ENCODE measurements at regions not wholly inside any gene's neighbourhood (a gene's known extent, or its start where the extent isn't known, plus 50 kb on each side); places are given as distances from the start of the nearest gene placed in this dataset.

DNA sequence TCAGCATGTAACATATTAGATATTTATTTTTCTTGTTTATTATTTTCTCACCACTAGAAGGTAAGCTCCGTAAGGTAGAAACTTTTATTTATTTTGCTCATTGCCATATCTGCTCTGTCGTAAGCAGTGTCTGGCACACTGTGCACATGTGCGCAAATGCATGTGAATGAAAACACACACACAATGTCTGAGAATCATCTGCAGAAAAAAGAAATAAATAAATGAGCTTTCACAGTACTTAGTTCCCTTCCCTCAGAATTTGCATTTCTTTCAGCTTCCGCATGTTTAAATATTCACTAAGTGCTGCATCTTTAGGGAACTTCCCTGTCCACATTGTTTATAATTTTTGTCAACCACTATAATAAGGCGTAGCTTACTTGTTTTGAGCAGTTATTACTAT, 963.0 kb upstream of the PABPC4L start:
- Histone ChIP-seq H3K27me3 (ENCODE audit: insufficient read depth, low read length, poor library complexity) (no peaks in the 10 kb centered on the region), H3K79me1 (ENCODE audit: low read length) (no peaks in the 10 kb centered on the region), H3K4me2 (ENCODE audit: low read length) (no peak overlapping the region), H4K8ac (ENCODE audit: low read depth, low read length) (no peak overlapping the region), H2BK15ac (replicated peaks; ENCODE audit: low read depth) (no peak overlapping the region), H2BK120ac (ENCODE audit: low read depth, low read length) (no peak overlapping the region), H3K9ac (ENCODE audit: low read length) (no peak overlapping the region), H3K4ac (ENCODE audit: low read depth, low read length) (no peak overlapping the region), H3K27ac (ENCODE audit: low read depth, low read length) (no peak overlapping the region), H3K23ac (ENCODE audit: low read length) (no peak overlapping the region), H2BK5ac (ENCODE audit: low read length) (no peak overlapping the region), H3K79me2 (ENCODE audit: control insufficient read depth, insufficient read depth, low read length) (no peaks in the 10 kb centered on the region), H3K4me1 (ENCODE audit: control insufficient read depth, low read depth, low read length) (no peaks in the 10 kb centered on the region), H4K5ac (ENCODE audit: low read length) (no peak overlapping the region), H2AK5ac (ENCODE audit: low read length) (no peak overlapping the region), H3K18ac (ENCODE audit: low read length) (no peak overlapping the region), H3K4me3 (ENCODE audit: low read length) (no peak overlapping the region), H3K56ac (ENCODE audit: low read length) (no peak overlapping the region), H3K36me3 (ENCODE audit: control insufficient read depth, insufficient read depth, low read length) (no peaks in the 10 kb centered on the region)
- WGBS (ENCODE audit: extremely low coverage, insufficient coverage, low lambda C conversion rate) = no CpG with 5 or more reads among the region's 5 CpGs
- no peak for DNase-seq

DNA sequence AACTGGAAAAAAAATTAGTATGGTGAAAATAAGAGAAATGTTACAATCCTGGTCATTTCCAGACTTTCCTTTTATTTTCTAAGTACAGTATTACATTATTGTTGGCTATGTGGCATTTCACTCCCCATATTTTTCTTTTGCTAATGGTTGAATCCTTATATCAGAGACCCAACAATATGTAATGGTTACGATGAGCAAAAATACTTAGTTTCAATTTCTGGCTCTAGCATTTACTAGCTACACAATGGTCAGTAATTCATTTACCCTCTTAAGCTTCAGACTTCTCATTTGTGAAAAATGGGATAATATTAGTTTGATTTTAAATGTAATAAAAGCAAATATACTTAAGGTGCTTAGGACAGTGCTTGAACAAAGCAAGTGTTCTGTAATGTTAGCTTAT, 942.9 kb upstream of the PABPC4L start:
- no peaks in the 10 kb centered on the region for H3K79me1 ChIP-seq (ENCODE audit: low read length)
- H3K4me2 ChIP-seq (ENCODE audit: low read length) = no peak overlapping the region
- no peak overlapping the region for H4K5ac ChIP-seq (ENCODE audit: low read length)
- WGBS (ENCODE audit: extremely low coverage, insufficient coverage, low lambda C conversion rate) = no CpG with 5 or more reads among the region's 1 CpG
- no peaks in the 10 kb centered on the region for H3K79me2 ChIP-seq (ENCODE audit: control insufficient read depth, insufficient read depth, low read length)
- H2BK120ac ChIP-seq (ENCODE audit: low read depth, low read length) = no peak overlapping the region
- H3K18ac ChIP-seq (ENCODE audit: low read length) = no peak overlapping the region
- no peak overlapping the region for H2AK5ac ChIP-seq (ENCODE audit: low read length)
- H3K4me1 ChIP-seq (ENCODE audit: control insufficient read depth, low read depth, low read length) = no peaks in the 10 kb centered on the region
- H3K27ac ChIP-seq (ENCODE audit: low read depth, low read length) = no peak overlapping the region
- H3K4ac ChIP-seq (ENCODE audit: low read depth, low read length) = no peak overlapping the region
- H4K8ac ChIP-seq (ENCODE audit: low read depth, low read length) = no peak overlapping the region
- H3K36me3 ChIP-seq (ENCODE audit: control insufficient read depth, insufficient read depth, low read length) = no peaks in the 10 kb centered on the region
- no peak overlapping the region for H3K56ac ChIP-seq (ENCODE audit: low read length)
- no peak overlapping the region for H3K4me3 ChIP-seq (ENCODE audit: low read length)
- no peak for DNase-seq
- no peak overlapping the region for H3K23ac ChIP-seq (ENCODE audit: low read length)
- no peak overlapping the region for H2BK5ac ChIP-seq (ENCODE audit: low read length)
- H2BK15ac ChIP-seq (replicated peaks; ENCODE audit: low read depth) = no peak overlapping the region
- H3K9ac ChIP-seq (ENCODE audit: low read length) = no peak overlapping the region
- H3K27me3 ChIP-seq (ENCODE audit: insufficient read depth, low read length, poor library complexity) = no peaks in the 10 kb centered on the region

DNA sequence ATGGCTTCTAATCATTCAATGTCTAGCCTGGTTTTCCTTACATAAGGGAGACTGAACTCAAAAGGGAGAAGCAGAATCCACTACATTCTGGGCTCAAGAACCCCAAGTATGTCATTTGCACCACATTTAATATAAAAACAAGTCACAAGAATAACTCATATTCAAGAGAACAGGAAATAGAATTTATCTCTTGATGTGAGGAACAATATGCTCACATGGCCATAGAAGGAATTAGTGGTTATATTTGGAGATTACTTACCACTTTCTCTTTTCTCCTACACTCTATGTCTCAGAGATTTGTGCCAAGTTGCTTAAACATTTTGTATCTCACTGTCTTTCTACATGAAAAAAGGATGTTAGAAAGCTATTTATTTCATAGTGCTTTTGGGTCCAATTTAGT, 922.6 kb upstream of the PABPC4L start:
- H3K27me3 ChIP-seq (ENCODE audit: insufficient read depth, low read length, poor library complexity) = no peaks in the 10 kb centered on the region
- H2BK15ac ChIP-seq (replicated peaks; ENCODE audit: low read depth) = no peak overlapping the region
- H3K9ac ChIP-seq (ENCODE audit: low read length) = no peak overlapping the region
- H3K18ac ChIP-seq (ENCODE audit: low read length) = no peak overlapping the region
- H2BK5ac ChIP-seq (ENCODE audit: low read length) = no peak overlapping the region
- no peak overlapping the region for H3K4me2 ChIP-seq (ENCODE audit: low read length)
- H3K79me1 ChIP-seq (ENCODE audit: low read length) = no peaks in the 10 kb centered on the region
- H3K23ac ChIP-seq (ENCODE audit: low read length) = no peak overlapping the region
- no peak overlapping the region for H2BK120ac ChIP-seq (ENCODE audit: low read depth, low read length)
- H3K4ac ChIP-seq (ENCODE audit: low read depth, low read length) = no peak overlapping the region
- H3K79me2 ChIP-seq (ENCODE audit: control insufficient read depth, insufficient read depth, low read length) = no peaks in the 10 kb centered on the region
- H4K5ac ChIP-seq (ENCODE audit: low read length) = no peak overlapping the region
- no peaks in the 10 kb centered on the region for H3K36me3 ChIP-seq (ENCODE audit: control insufficient read depth, insufficient read depth, low read length)
- H4K8ac ChIP-seq (ENCODE audit: low read depth, low read length) = no peak overlapping the region
- no peak overlapping the region for H3K27ac ChIP-seq (ENCODE audit: low read depth, low read length)
- DNase-seq = no peak
- no peak overlapping the region for H2AK5ac ChIP-seq (ENCODE audit: low read length)
- no peak overlapping the region for H3K4me3 ChIP-seq (ENCODE audit: low read length)
- H3K4me1 ChIP-seq (ENCODE audit: control insufficient read depth, low read depth, low read length) = no peaks in the 10 kb centered on the region
- H3K56ac ChIP-seq (ENCODE audit: low read length) = no peak overlapping the region

DNA sequence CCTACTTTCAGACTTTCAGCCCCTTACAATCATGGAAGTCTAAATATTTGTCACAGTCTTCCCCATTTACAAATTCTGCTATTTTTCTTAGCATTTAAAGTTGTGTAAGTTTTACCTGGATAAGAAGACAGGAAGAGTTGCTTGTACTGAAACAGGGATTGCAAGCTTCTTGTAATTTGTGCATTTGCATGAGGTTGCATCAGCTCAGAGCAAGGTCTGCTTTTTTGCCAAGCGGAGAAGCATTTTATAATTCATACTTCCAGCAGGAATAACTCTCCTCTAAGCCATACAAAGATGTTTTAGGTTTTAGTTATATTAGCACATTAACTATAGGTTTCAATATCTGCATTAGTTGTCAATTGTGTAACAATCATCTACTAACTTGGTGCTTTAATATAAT, 922.0 kb upstream of the PABPC4L start:
- no peak overlapping the region for H3K56ac ChIP-seq (ENCODE audit: low read length)
- no peak overlapping the region for H3K4ac ChIP-seq (ENCODE audit: low read depth, low read length)
- H3K27ac ChIP-seq (ENCODE audit: low read depth, low read length) = no peak overlapping the region
- no peak overlapping the region for H2BK5ac ChIP-seq (ENCODE audit: low read length)
- no peak overlapping the region for H2BK15ac ChIP-seq (replicated peaks; ENCODE audit: low read depth)
- WGBS (ENCODE audit: extremely low coverage, insufficient coverage, low lambda C conversion rate) = no CpG with 5 or more reads among the region's 1 CpG
- no peak overlapping the region for H3K18ac ChIP-seq (ENCODE audit: low read length)
- H3K4me2 ChIP-seq (ENCODE audit: low read length) = no peak overlapping the region
- H3K27me3 ChIP-seq (ENCODE audit: insufficient read depth, low read length, poor library complexity) = no peaks in the 10 kb centered on the region
- no peak overlapping the region for H3K9ac ChIP-seq (ENCODE audit: low read length)
- no peaks in the 10 kb centered on the region for H3K4me1 ChIP-seq (ENCODE audit: control insufficient read depth, low read depth, low read length)
- H4K8ac ChIP-seq (ENCODE audit: low read depth, low read length) = no peak overlapping the region
- no peak overlapping the region for H3K4me3 ChIP-seq (ENCODE audit: low read length)
- no peaks in the 10 kb centered on the region for H3K36me3 ChIP-seq (ENCODE audit: control insufficient read depth, insufficient read depth, low read length)
- no peak overlapping the region for H3K23ac ChIP-seq (ENCODE audit: low read length)
- peak; percentile 27 for DNase-seq
- H4K5ac ChIP-seq (ENCODE audit: low read length) = peak overlapping the region; percentile 56
- no peaks in the 10 kb centered on the region for H3K79me1 ChIP-seq (ENCODE audit: low read length)
- H2AK5ac ChIP-seq (ENCODE audit: low read length) = no peak overlapping the region
- H2BK120ac ChIP-seq (ENCODE audit: low read depth, low read length) = no peak overlapping the region
- H3K79me2 ChIP-seq (ENCODE audit: control insufficient read depth, insufficient read depth, low read length) = no peaks in the 10 kb centered on the region

DNA sequence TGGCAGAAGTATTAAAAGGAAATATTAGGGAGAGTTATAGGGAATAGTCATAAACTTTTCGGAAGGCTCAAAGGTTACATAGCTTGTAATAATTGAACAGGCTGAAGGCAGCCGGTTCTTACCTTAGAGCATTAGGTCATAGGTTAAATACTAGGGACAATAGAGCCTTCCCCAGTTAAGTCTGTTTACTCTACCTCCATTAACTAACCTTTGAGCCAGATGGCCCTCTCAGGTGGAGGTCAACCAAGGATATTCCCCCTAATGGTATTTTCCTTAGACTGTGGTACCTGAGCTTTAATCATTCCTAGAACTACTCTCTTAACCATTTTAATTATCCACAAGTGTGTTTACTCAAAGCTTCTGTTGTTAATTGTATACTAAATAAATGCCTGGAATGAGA, 920.9 kb upstream of the PABPC4L start:
- Histone ChIP-seq H3K27me3 (ENCODE audit: insufficient read depth, low read length, poor library complexity) (no peaks in the 10 kb centered on the region), H3K27ac (ENCODE audit: low read depth, low read length) (no peak overlapping the region), H3K18ac (ENCODE audit: low read length) (no peak overlapping the region), H2BK15ac (replicated peaks; ENCODE audit: low read depth) (no peak overlapping the region), H2BK120ac (ENCODE audit: low read depth, low read length) (no peak overlapping the region), H3K79me1 (ENCODE audit: low read length) (no peaks in the 10 kb centered on the region), H3K9ac (ENCODE audit: low read length) (no peak overlapping the region), H3K4me3 (ENCODE audit: low read length) (no peak overlapping the region), H3K4ac (ENCODE audit: low read depth, low read length) (no peak overlapping the region), H2BK5ac (ENCODE audit: low read length) (no peak overlapping the region), H3K4me1 (ENCODE audit: control insufficient read depth, low read depth, low read length) (no peaks in the 10 kb centered on the region), H3K56ac (ENCODE audit: low read length) (no peak overlapping the region), H4K5ac (ENCODE audit: low read length) (no peak overlapping the region), H4K8ac (ENCODE audit: low read depth, low read length) (no peak overlapping the region), H2AK5ac (ENCODE audit: low read length) (no peak overlapping the region), H3K4me2 (ENCODE audit: low read length) (no peak overlapping the region), H3K23ac (ENCODE audit: low read length) (no peak overlapping the region), H3K79me2 (ENCODE audit: control insufficient read depth, insufficient read depth, low read length) (no peaks in the 10 kb centered on the region), H3K36me3 (ENCODE audit: control insufficient read depth, insufficient read depth, low read length) (no peaks in the 10 kb centered on the region)
- no CpG with 5 or more reads among the region's 2 CpGs for WGBS (ENCODE audit: extremely low coverage, insufficient coverage, low lambda C conversion rate)
- DNase-seq = no peak

DNA sequence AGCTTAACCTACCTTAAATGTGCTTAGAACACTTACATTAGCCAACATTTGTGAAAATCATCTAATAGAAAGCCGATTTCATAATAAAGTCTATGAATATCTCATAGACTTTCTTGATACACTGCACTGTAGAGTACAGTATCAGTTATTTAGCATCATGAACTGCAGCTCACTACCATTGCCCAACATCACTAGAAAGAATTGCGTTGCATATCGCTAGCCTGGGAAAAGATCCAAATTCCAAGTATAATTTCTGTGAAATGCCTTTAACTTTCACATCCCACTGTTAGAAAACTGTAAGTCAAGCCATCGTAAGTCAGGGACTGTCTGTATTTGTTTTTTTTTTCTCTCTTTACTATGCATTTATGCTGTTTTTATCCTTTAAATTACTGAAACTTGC, 918.6 kb upstream of the PABPC4L start:
- no peaks in the 10 kb centered on the region for H3K27me3 ChIP-seq (ENCODE audit: insufficient read depth, low read length, poor library complexity)
- no peak overlapping the region for H4K5ac ChIP-seq (ENCODE audit: low read length)
- H3K79me2 ChIP-seq (ENCODE audit: control insufficient read depth, insufficient read depth, low read length) = no peaks in the 10 kb centered on the region
- H3K56ac ChIP-seq (ENCODE audit: low read length) = no peak overlapping the region
- no peak overlapping the region for H3K4me2 ChIP-seq (ENCODE audit: low read length)
- H2BK5ac ChIP-seq (ENCODE audit: low read length) = no peak overlapping the region
- no peak overlapping the region for H3K23ac ChIP-seq (ENCODE audit: low read length)
- no peak overlapping the region for H3K4ac ChIP-seq (ENCODE audit: low read depth, low read length)
- no peaks in the 10 kb centered on the region for H3K36me3 ChIP-seq (ENCODE audit: control insufficient read depth, insufficient read depth, low read length)
- no peaks in the 10 kb centered on the region for H3K79me1 ChIP-seq (ENCODE audit: low read length)
- no peak overlapping the region for H3K4me3 ChIP-seq (ENCODE audit: low read length)
- H3K18ac ChIP-seq (ENCODE audit: low read length) = no peak overlapping the region
- no CpG with 5 or more reads among the region's 4 CpGs for WGBS (ENCODE audit: extremely low coverage, insufficient coverage, low lambda C conversion rate)
- H3K4me1 ChIP-seq (ENCODE audit: control insufficient read depth, low read depth, low read length) = no peaks in the 10 kb centered on the region
- H3K27ac ChIP-seq (ENCODE audit: low read depth, low read length) = no peak overlapping the region
- H3K9ac ChIP-seq (ENCODE audit: low read length) = no peak overlapping the region
- H2BK120ac ChIP-seq (ENCODE audit: low read depth, low read length) = no peak overlapping the region
- DNase-seq = no peak
- no peak overlapping the region for H2AK5ac ChIP-seq (ENCODE audit: low read length)
- no peak overlapping the region for H2BK15ac ChIP-seq (replicated peaks; ENCODE audit: low read depth)
- H4K8ac ChIP-seq (ENCODE audit: low read depth, low read length) = no peak overlapping the region
